ENCODE measurements at regions not wholly inside any gene's neighbourhood (a gene's known extent, or its start where the extent isn't known, plus 50 kb on each side); places are given as distances from the start of the nearest gene placed in this dataset.

DNA sequence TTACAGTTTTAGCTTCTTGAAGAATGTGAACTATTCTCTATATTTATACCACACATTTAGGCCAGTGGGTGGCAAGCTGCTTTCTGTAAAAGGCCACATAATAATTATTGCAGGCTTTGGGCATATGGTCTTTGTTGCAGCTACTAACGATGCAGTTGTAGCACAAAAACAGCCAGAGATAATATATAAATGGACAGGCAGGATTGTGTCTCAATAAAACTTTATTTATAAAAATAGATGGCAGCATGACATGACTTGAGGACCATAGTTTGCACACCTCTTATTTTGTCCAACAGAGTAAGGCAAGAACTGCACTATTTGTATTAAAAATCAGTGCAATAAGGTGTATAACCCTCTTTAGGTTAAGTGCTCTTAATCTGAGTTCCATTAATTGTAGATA lies 415.0 kb downstream of the ANXA1 start:
- no peak for DNase-seq

GRCh38 chr9:73573235-73573634 lies 421.6 kb downstream of the ANXA1 start:
- no peak for DNase-seq

- DNase-seq, result no peak
Measured at GRCh38 chr9:73575101-73576060, 423.7 kb downstream of the ANXA1 start.

DNA sequence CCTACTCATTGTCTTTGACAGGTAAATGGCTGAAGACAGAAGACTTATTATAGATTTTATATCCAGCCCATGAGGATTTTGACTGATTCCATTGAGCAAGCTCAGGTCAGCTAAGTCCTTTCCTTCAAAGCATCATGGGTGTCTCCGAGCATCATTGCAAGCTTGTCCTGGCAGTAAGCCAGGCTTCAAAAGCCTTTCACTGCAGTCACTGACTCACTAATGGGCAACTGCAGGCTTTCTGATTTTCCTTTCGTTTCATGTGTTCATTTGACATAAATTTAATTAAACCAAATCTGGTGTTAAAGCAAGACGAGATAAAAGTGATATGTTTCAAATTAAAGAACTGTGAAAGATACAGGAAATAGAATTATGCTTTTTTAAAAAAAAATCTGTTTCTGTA lies 426.2 kb downstream of the ANXA1 start:
- peak; percentile 28 for DNase-seq

GRCh38 chr9:73579823-73580222 lies 428.2 kb downstream of the ANXA1 start:
- DNase-seq, result no peak

- DNase-seq, result no peak
Measured at GRCh38 chr9:73583576-73583975, 431.9 kb downstream of the ANXA1 start.

GRCh38 chr9:73595036-73595545 lies 443.4 kb downstream of the ANXA1 start:
- no peak for DNase-seq

GRCh38 chr9:73596321-73596720 lies 444.7 kb downstream of the ANXA1 start:
- no peak for DNase-seq

GRCh38 chr9:73597039-73597438 lies 445.4 kb downstream of the ANXA1 start:
- no peak for DNase-seq

GRCh38 chr9:73597771-73598170 lies 446.1 kb downstream of the ANXA1 start:
- no peak for DNase-seq

- DNase-seq, result no peak
Measured at GRCh38 chr9:73609381-73609780, 457.7 kb downstream of the ANXA1 start.

GRCh38 chr9:73611032-73611431 lies 459.4 kb downstream of the ANXA1 start:
- DNase-seq, result no peak

DNA sequence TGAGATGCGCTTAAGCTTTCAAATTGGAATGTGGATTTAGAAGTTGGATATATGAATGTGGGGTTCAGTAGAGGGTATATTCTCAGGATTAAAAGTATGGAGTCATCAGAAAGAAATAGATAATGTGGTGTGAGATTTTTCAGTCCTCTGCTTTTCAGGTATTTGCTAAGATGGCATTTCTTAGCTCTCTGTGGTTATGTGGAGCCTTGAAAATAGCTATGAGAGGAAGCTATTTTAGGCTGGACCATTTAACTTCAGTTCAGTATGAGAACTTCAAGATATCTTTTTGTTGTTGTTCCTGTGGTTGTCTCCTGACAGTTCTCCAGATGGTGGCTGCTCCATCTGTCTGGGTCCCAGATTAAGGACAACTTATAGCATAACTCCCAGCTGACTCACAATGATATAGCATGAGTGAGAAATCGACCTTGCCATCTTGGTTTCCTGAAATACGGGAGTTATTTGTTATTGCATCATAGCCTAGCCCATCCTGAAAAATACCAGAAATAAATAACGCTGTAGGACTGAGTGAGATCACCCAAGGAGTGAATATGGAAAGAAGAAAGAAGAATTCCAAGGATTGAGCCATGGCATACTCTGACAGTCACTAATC lies 461.5 kb downstream of the ANXA1 start:
- peak; percentile 59 for DNase-seq

- no peak for DNase-seq
Measured at GRCh38 chr9:73615557-73615956, 463.9 kb downstream of the ANXA1 start.

DNA sequence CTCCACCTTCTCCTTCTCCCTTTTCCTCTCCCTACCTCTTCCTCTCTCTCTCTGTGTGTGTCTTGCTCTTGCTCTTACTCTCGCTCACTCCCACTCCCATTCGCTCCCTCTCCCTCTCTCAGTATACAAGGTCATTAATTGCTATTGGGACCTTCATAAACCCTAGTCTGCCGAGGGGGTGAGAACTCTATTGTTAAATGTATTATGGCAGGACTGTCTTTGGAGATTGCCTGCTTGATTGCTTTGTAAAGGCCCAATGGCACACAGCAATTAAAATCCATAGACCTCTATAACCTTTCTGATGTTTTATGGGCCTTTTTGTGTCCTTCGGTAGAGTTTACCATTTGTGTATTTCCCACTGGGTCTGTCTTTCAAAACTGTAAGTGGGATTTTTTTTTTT lies 465.9 kb downstream of the ANXA1 start:
- no peak for DNase-seq

- DNase-seq, result no peak
Measured at GRCh38 chr9:73640971-73641370, 489.3 kb downstream of the ANXA1 start.

- peak; percentile 77 for DNase-seq
Measured at GRCh38 chr9:73643379-73644013, 491.8 kb downstream of the ANXA1 start.

DNA sequence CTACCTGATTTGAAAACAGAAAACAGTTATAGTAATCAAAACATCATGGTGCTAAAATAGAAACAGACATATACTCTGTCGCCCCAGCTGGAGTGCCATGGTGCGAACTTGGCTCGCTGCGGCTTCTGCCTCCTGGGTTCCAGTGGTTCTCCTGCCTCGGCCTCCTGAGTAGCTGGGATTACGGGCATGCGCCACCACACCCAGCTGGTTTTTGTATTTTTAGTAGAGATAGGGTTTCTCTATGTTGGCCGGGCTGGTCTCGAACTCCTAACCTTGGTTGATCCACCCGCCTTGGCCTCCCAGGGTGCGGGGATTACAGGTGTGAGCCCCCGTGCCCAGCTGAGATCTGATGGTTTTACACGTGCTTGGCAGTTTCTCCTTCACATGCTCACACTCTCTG lies 495.9 kb downstream of the ANXA1 start:
- no peak for DNase-seq

DNA sequence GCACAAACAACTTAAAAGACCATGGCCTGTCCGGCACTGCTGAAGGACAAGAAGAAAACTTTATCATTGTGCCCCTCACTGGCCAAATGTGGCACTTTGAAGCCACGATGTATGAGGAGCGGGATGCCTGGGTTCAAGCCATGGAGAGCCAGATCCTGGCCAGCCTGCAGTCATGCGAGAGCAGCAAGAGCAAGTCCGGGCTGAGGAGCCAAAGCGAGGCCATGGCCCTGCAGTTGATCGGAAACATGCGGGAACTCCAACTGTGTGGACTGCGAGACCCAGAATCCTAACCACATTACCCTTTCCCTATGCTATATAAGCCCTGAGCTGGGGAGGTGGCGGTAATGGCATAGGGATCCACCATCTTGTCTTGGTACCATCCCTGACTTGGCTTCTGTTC lies 497.9 kb downstream of the ANXA1 start:
- DNase-seq, result no peak

GRCh38 chr9:73655363-73655762 lies 503.7 kb downstream of the ANXA1 start:
- DNase-seq, result no peak

GRCh38 chr9:73655831-73656230 lies 504.2 kb downstream of the ANXA1 start:
- DNase-seq, result no peak

DNA sequence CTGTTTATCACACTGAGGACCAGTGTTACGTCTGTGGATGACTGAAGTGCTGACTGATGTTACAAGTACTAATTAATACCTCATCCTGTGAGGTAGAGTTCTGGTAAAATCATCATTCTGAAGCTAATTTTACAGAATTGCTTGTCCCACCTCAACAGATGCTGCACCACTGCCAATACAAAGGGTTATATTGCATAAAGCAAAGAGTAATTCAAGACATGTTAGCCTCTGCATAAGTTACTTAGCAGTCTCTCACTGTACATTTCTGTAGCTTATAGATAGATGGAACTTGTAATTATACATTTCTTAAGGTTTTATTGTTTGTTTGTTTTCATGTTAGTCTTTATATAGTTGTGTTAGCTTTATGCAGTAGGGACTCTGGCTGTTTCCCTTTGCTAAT lies 513.6 kb downstream of the ANXA1 start:
- DNase-seq, result no peak

DNA sequence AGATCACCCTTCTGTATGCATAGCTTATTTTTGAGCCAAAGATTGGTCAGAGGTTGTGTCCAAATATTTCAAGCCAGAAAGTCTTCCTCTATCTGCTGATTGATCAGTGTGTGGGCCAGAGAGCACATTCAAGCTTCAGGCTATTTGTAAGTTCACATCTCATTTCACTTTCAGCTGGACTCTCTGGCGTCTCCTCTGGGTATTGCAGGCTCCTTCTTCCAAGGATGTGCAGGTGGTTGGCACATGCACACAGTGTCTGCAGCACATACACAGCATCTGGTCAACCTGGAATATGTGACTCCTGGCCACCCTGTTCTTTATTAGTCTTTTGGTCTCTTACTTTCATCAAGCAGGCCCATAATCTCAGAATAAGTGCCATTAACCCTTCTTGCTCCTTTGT lies 516.1 kb downstream of the ANXA1 start:
- DNase-seq, result no peak

GRCh38 chr9:73680831-73681230 lies 529.2 kb downstream of the ANXA1 start:
- DNase-seq, result no peak
